BLaER1 treated with 17β-estradiol and CSF1 and Interleukin-3, amounts not matched to agents 10 nM and 100 nM (cell line): ENCODE measurements at regions not wholly inside any gene's neighbourhood (a gene's known extent, or its start where the extent isn't known, plus 50 kb on each side); places are given as distances from the start of the nearest gene placed in this dataset.

Experiments used
- H3K27ac ChIP-seq, 11 experiments: shearing (Covaris generic); formaldehyde crosslinking; 2 replicates each; pipeline ENCODE4 v1.8.1; 2022
- H3K27me3 ChIP-seq, 11 experiments: shearing (Covaris generic); formaldehyde crosslinking; 2 replicates each; pipeline ENCODE4 v1.8.1; 2022
- H3K36me3 ChIP-seq, 11 experiments: shearing (Covaris generic); formaldehyde crosslinking; 2 replicates each; pipeline ENCODE4 v1.8.1; 2022
- H3K4me1 ChIP-seq, 10 experiments: shearing (Covaris generic); formaldehyde crosslinking; 2 replicates each; pipeline ENCODE4 v1.8.1; 2022
- H3K4me2 ChIP-seq, 11 experiments: shearing (Covaris generic); formaldehyde crosslinking; 2 replicates each; pipeline ENCODE4 v1.8.1; 2022
- H3K4me3 ChIP-seq, 10 experiments: shearing (Covaris generic); formaldehyde crosslinking; 2 replicates each; pipeline ENCODE4 v1.8.1; 2022
- H3K9ac ChIP-seq, 11 experiments: shearing (Covaris generic); formaldehyde crosslinking; 2 replicates each; pipeline ENCODE4 v1.8.1; 2022
- H3K9me3 ChIP-seq, 11 experiments: shearing (Covaris generic); formaldehyde crosslinking; replicated peaks in 1 of 11; 2 replicates each; pipeline ENCODE4 v1.8.1; 2022
- H4K20me1 ChIP-seq, 11 experiments: shearing (Covaris generic); formaldehyde crosslinking; 2 replicates each; pipeline ENCODE4 v1.8.1; 2022
- Cebpa-rat ChIP-seq, 11 experiments: shearing (Covaris generic); IDR thresholded peaks; 2 replicates each; pipeline ENCODE4 v1.8.1; 2022

- Histone ChIP-seq H3K4me3 (no peak overlapping the region), H3K9me3 (no peaks in the 10 kb centered on the region), H3K4me1 (no peaks in the 10 kb centered on the region), H3K36me3 (no peaks in the 10 kb centered on the region), H4K20me1 (no peaks in the 10 kb centered on the region), H3K27me3 (peaks cover 0 to 17% (median 0%) of the 10 kb centered on the region in 11 experiments; a peak in 3 of 22 replicates), H3K9ac (no peak overlapping the region), H3K4me2 (no peak overlapping the region), H3K27ac (no peak overlapping the region)
- TF ChIP-seq Cebpa-rat (IDR thresholded peaks at IDR 0.05) = no peak
Measured at GRCh38 chr4:176894498-176894897, 101.8 kb upstream of the VEGFC start.

GRCh38 chr4:176896211-176896610 is 103.5 kb upstream of the VEGFC start:
- TF ChIP-seq Cebpa-rat (IDR thresholded peaks at IDR 0.05) = no peak
- H3K4me1 ChIP-seq = no peaks in the 10 kb centered on the region
- no peaks in the 10 kb centered on the region for H3K36me3 ChIP-seq
- no peak overlapping the region for H3K4me3 ChIP-seq
- H3K27ac ChIP-seq = no peak overlapping the region
- peaks cover 0 to 3% (median 0%) of the 10 kb centered on the region in 11 experiments; a peak in 2 of 22 replicates for H3K9me3 ChIP-seq
- H3K9ac ChIP-seq = no peak overlapping the region
- H3K4me2 ChIP-seq = no peak overlapping the region
- H4K20me1 ChIP-seq = no peaks in the 10 kb centered on the region
- H3K27me3 ChIP-seq = peaks cover 0 to 18% (median 0%) of the 10 kb centered on the region in 11 experiments; a peak in 3 of 22 replicates

GRCh38 chr4:176897226-176897625 is 104.5 kb upstream of the VEGFC start:
- no peaks in the 10 kb centered on the region for H3K36me3 ChIP-seq
- no peak for TF ChIP-seq Cebpa-rat (IDR thresholded peaks at IDR 0.05)
- H3K9ac ChIP-seq = no peak overlapping the region
- peaks cover 0 to 2% (median under 1%) of the 10 kb centered on the region in 10 experiments; a peak in 9 of 20 replicates for H3K4me1 ChIP-seq
- peaks cover 0 to 22% (median 0%) of the 10 kb centered on the region in 11 experiments; a peak in 3 of 22 replicates for H3K27me3 ChIP-seq
- no peak overlapping the region for H3K27ac ChIP-seq
- H3K9me3 ChIP-seq = peaks cover 0 to 4% (median 0%) of the 10 kb centered on the region in 11 experiments; a peak in 2 of 22 replicates
- H4K20me1 ChIP-seq = no peaks in the 10 kb centered on the region
- no peak overlapping the region for H3K4me2 ChIP-seq
- no peak overlapping the region for H3K4me3 ChIP-seq

- Histone ChIP-seq H4K20me1 (no peaks in the 10 kb centered on the region), H3K4me3 (no peak overlapping the region), H3K27me3 (peaks cover 0 to 31% (median 0%) of the 10 kb centered on the region in 11 experiments; a peak in 3 of 22 replicates), H3K4me1 (peaks cover 11 to 17% (median 14%) of the 10 kb centered on the region in 10 experiments), H3K27ac (no peak overlapping the region), H3K9ac (no peak overlapping the region), H3K4me2 (no peak overlapping the region), H3K9me3 (peaks cover 0 to 4% (median 0%) of the 10 kb centered on the region in 11 experiments; a peak in 2 of 22 replicates), H3K36me3 (no peaks in the 10 kb centered on the region)
- TF ChIP-seq Cebpa-rat (IDR thresholded peaks at IDR 0.05) = no peak
Measured at GRCh38 chr4:176898791-176899190, 106.1 kb upstream of the VEGFC start.

GRCh38 chr4:176902710-176903323 is 110.1 kb upstream of the VEGFC start:
- Histone ChIP-seq H3K9me3 (peaks cover 0 to 4% (median 0%) of the 10 kb centered on the region in 11 experiments; a peak in 2 of 22 replicates), H3K27me3 (peaks cover 0 to 38% (median 0%) of the 10 kb centered on the region in 11 experiments; a peak in 4 of 22 replicates), H3K9ac (no peak overlapping the region), H3K4me2 (peak overlapping the region; percentile 8 to 69 (median 51)), H3K36me3 (no peaks in the 10 kb centered on the region), H3K4me3 (no peak overlapping the region), H3K27ac (peak overlapping the region in 4 of 11 experiments; percentile 6 to 55 (median 12); a peak in 4 of 22 replicates), H4K20me1 (no peaks in the 10 kb centered on the region), H3K4me1 (peaks cover 11 to 18% (median 14%) of the 10 kb centered on the region in 10 experiments)
- TF ChIP-seq Cebpa-rat (IDR thresholded peaks at IDR 0.05) = no peak

- Histone ChIP-seq H3K4me1 (peaks cover 11 to 18% (median 14%) of the 10 kb centered on the region in 10 experiments), H3K27ac (no peak overlapping the region), H3K36me3 (no peaks in the 10 kb centered on the region), H3K4me2 (no peak overlapping the region), H3K27me3 (peaks cover 0 to 34% (median 0%) of the 10 kb centered on the region in 11 experiments; a peak in 4 of 22 replicates), H3K9ac (no peak overlapping the region), H4K20me1 (no peaks in the 10 kb centered on the region), H3K9me3 (peaks cover 0 to 17% (median 0%) of the 10 kb centered on the region in 11 experiments; a peak in 3 of 22 replicates), H3K4me3 (no peak overlapping the region)
- TF ChIP-seq Cebpa-rat (IDR thresholded peaks at IDR 0.05) = no peak
Measured at GRCh38 chr4:176906709-176907108, 114.0 kb upstream of the VEGFC start.

GRCh38 chr4:176910646-176911045 is 117.9 kb upstream of the VEGFC start:
- Histone ChIP-seq H3K4me1 (no peaks in the 10 kb centered on the region), H3K4me3 (no peak overlapping the region), H3K9ac (no peak overlapping the region), H4K20me1 (no peaks in the 10 kb centered on the region), H3K36me3 (no peaks in the 10 kb centered on the region), H3K27me3 (peaks cover 0 to 23% (median 0%) of the 10 kb centered on the region in 11 experiments; a peak in 3 of 22 replicates), H3K27ac (no peak overlapping the region), H3K9me3 (peaks cover 4 to 27% (median 8%) of the 10 kb centered on the region in 11 experiments; a peak in 20 of 22 replicates), H3K4me2 (no peak overlapping the region)
- no peak for TF ChIP-seq Cebpa-rat (IDR thresholded peaks at IDR 0.05)

- H3K4me1 ChIP-seq = no peaks in the 10 kb centered on the region
Measured at GRCh38 chr4:176919631-176920030, 126.9 kb upstream of the VEGFC start.

GRCh38 chr4:176920694-176921093 is 128.0 kb upstream of the VEGFC start:
- Histone ChIP-seq H3K9ac (no peak overlapping the region), H3K4me2 (no peak overlapping the region), H3K4me1 (no peaks in the 10 kb centered on the region), H4K20me1 (no peaks in the 10 kb centered on the region), H3K36me3 (no peaks in the 10 kb centered on the region), H3K27me3 (no peaks in the 10 kb centered on the region), H3K4me3 (no peak overlapping the region), H3K27ac (no peak overlapping the region), H3K9me3 (peaks cover 3 to 18% (median 4%) of the 10 kb centered on the region in 11 experiments; a peak in 20 of 22 replicates)
- no peak for TF ChIP-seq Cebpa-rat (IDR thresholded peaks at IDR 0.05)

More at GRCh38 chr4:176919631-176920030, 126.9 kb upstream of the VEGFC start:
- H3K36me3 ChIP-seq = no peaks in the 10 kb centered on the region
- no peaks in the 10 kb centered on the region for H3K27me3 ChIP-seq
- H3K9ac ChIP-seq = no peak overlapping the region
- H3K4me3 ChIP-seq = no peak overlapping the region
- H3K27ac ChIP-seq = no peak overlapping the region
- TF ChIP-seq Cebpa-rat (IDR thresholded peaks at IDR 0.05) = no peak
- H3K9me3 ChIP-seq = peaks cover 8 to 29% (median 12%) of the 10 kb centered on the region in 11 experiments; a peak in 20 of 22 replicates
- H4K20me1 ChIP-seq = no peaks in the 10 kb centered on the region
- H3K4me2 ChIP-seq = no peak overlapping the region
